Left ventricle myocardium inferior (tissue), 1 donor: ENCODE measurements at regions not wholly inside any gene's neighbourhood (a gene's known extent, or its start where the extent isn't known, plus 50 kb on each side); places are given as distances from the start of the nearest gene placed in this dataset.

Source experiments
- DNase-seq: peaks from one replicate; pipeline ENCODE4 v3.0.0-alpha.2; 2020
- H3K27ac ChIP-seq: fragments of 200-600 bp; replicated peaks from 2 replicates; pipeline ENCODE4 v1.8.0; 2021
- H3K27me3 ChIP-seq: fragments of 200-600 bp; 2 replicates; pipeline ENCODE4 v1.8.0; 2021; ENCODE audit warnings: low read depth
- H3K36me3 ChIP-seq: fragments of 200-600 bp; 2 replicates; pipeline ENCODE4 v1.8.0; 2021
- H3K4me1 ChIP-seq: fragments of 200-600 bp; 2 replicates; pipeline ENCODE4 v1.8.0; 2021
- H3K4me3 ChIP-seq: fragments of 200-600 bp; 2 replicates; pipeline ENCODE4 v1.8.0; 2021; ENCODE audit warnings: mild to moderate bottlenecking, moderate library complexity
- H3K9me3 ChIP-seq: fragments of 200-600 bp; replicated peaks from 2 replicates; pipeline ENCODE4 v1.8.0; 2021
- CTCF ChIP-seq: fragments of 200-600 bp; IDR thresholded peaks from 2 replicates; pipeline ENCODE4 v1.8.0; 2021; ENCODE audit warnings: antibody characterized with exemption, mild to moderate bottlenecking, borderline replicate concordance
- intact Hi-C: fragments of 100-400 bp; cut with micrococcal nuclease; formaldehyde crosslinking; loops from one replicate; pipeline ENCODE4 v1.11.0; 2022
- donor health status: DM: no; HTN: yes; CAD: no; lungs with severe emphysema.

GRCh38 chr13:34764246-34764645, 177.8 kb upstream of the NBEA start:
- Histone ChIP-seq H3K4me1 (peaks cover 7% of the 10 kb centered on the region), H3K36me3 (no peaks in the 10 kb centered on the region), H3K27me3 (no peaks in the 10 kb centered on the region), H3K4me3 (no peak overlapping the region), H3K27ac (no peak overlapping the region), H3K9me3 (no peaks in the 10 kb centered on the region)
- no peak for TF ChIP-seq CTCF
- intact Hi-C loops: no loop called here
- DNase-seq: no peak

- Histone ChIP-seq H3K27me3 (no peaks in the 10 kb centered on the region), H3K4me3 (no peak overlapping the region), H3K4me1 (peaks cover 7% of the 10 kb centered on the region), H3K9me3 (no peaks in the 10 kb centered on the region), H3K27ac (no peak overlapping the region), H3K36me3 (no peaks in the 10 kb centered on the region)
- intact Hi-C loops: no loop called here
- DNase-seq: no peak
- no peak for TF ChIP-seq CTCF
Measured at GRCh38 chr13:34765446-34766180, 176.5 kb upstream of the NBEA start.

GRCh38 chr13:34767778-34768177, 174.3 kb upstream of the NBEA start:
- TF ChIP-seq CTCF: no peak
- no peaks in the 10 kb centered on the region for H3K36me3 ChIP-seq
- intact Hi-C loops: no loop called here
- DNase-seq: no peak
- H3K9me3 ChIP-seq: no peaks in the 10 kb centered on the region
- peaks cover 7% of the 10 kb centered on the region for H3K4me1 ChIP-seq
- no peak overlapping the region for H3K27ac ChIP-seq
- no peak overlapping the region for H3K4me3 ChIP-seq
- H3K27me3 ChIP-seq: no peaks in the 10 kb centered on the region

- H3K27me3 ChIP-seq: no peaks in the 10 kb centered on the region
- no peak overlapping the region for H3K4me3 ChIP-seq
- no peak for TF ChIP-seq CTCF
- DNase-seq: no peak
- no peak overlapping the region for H3K27ac ChIP-seq
- peaks cover 7% of the 10 kb centered on the region for H3K4me1 ChIP-seq
- intact Hi-C loops: no loop called here
- no peaks in the 10 kb centered on the region for H3K36me3 ChIP-seq
- no peaks in the 10 kb centered on the region for H3K9me3 ChIP-seq
Measured at GRCh38 chr13:34772206-34772605, 169.9 kb upstream of the NBEA start.

- H3K4me3 ChIP-seq: no peak overlapping the region
- TF ChIP-seq CTCF: no peak
- no peaks in the 10 kb centered on the region for H3K36me3 ChIP-seq
- H3K4me1 ChIP-seq: peaks cover 7% of the 10 kb centered on the region
- H3K27ac ChIP-seq: no peak overlapping the region
- no peak for DNase-seq
- intact Hi-C loops: no loop called here
- H3K9me3 ChIP-seq: no peaks in the 10 kb centered on the region
- no peaks in the 10 kb centered on the region for H3K27me3 ChIP-seq
Measured at GRCh38 chr13:34772881-34773280, 169.2 kb upstream of the NBEA start.
